Tibial nerve (tissue), 3 donors: ENCODE measurements at regions not wholly inside any gene's neighbourhood (a gene's known extent, or its start where the extent isn't known, plus 50 kb on each side); places are given as distances from the start of the nearest gene placed in this dataset.

Experiments
- POLR2A ChIP-seq, 2 donors: fragments of 450-650 bp; IDR thresholded peaks; one replicate each; pipeline ENCODE4 v1.6.1; 2017; ENCODE audit warnings: antibody characterized with exemption in 2 of 2, mild to moderate bottlenecking in 2 of 2, moderate library complexity in 2 of 2
- TF ChIP-seq, protein P1 (sequence below), 5 experiments: fragments of 200-600 bp in 3 of 5; fragments of 450-650 bp in 2 of 5; sonication (generic) in 3 of 5; IDR thresholded peaks; one replicate each; pipeline ENCODE4 v1.5.1; 2016 to 2019; ENCODE audit warnings: antibody characterized with exemption in 5 of 5, mild to moderate bottlenecking in 3 of 5, moderate library complexity in 2 of 5

DNA sequence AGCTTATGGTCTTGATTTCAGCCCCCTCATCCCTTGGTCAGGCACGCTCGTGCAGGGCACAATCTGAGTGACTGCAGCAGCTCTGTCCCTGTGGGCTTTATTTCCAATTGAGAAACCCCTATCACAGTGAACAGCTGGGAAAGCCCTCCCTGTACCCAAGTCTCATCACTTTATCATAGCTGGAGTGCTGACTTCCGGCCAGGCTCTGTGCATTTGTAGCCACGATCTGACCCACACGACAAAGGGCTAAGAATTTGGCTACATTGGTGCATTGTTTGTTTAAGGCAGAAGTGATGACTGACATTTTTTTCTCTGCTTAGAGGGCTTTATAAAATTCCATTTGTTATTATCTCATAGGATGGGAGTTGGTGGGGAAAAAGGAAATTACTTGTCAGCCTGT is 184.4 kb downstream of the KCNS3 start:
- no peak for TF ChIP-seq POLR2A (IDR thresholded peaks at IDR 0.05)
- TF ChIP-seq, protein P1, sequence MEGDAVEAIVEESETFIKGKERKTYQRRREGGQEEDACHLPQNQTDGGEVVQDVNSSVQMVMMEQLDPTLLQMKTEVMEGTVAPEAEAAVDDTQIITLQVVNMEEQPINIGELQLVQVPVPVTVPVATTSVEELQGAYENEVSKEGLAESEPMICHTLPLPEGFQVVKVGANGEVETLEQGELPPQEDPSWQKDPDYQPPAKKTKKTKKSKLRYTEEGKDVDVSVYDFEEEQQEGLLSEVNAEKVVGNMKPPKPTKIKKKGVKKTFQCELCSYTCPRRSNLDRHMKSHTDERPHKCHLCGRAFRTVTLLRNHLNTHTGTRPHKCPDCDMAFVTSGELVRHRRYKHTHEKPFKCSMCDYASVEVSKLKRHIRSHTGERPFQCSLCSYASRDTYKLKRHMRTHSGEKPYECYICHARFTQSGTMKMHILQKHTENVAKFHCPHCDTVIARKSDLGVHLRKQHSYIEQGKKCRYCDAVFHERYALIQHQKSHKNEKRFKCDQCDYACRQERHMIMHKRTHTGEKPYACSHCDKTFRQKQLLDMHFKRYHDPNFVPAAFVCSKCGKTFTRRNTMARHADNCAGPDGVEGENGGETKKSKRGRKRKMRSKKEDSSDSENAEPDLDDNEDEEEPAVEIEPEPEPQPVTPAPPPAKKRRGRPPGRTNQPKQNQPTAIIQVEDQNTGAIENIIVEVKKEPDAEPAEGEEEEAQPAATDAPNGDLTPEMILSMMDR (IDR thresholded peaks at IDR 0.05): no peak
